Effector memory CD8-positive, alpha-beta T cell (primary cell): ENCODE measurements at regions not wholly inside any gene's neighbourhood (a gene's known extent, or its start where the extent isn't known, plus 50 kb on each side); places are given as distances from the start of the nearest gene placed in this dataset.

Source experiments
- ATAC-seq: fragments of 150-1000 bp; cut with Tn5 transposase; replicated peaks from 2 replicates; pipeline ENCODE4 v1.10.0; 2021; ENCODE audit warnings: mild to moderate bottlenecking, moderate library complexity
- DNase-seq, 3 experiments: peaks; one replicate each; pipeline ENCODE4 v3.0.0; 2021
- H3K27ac Mint-ChIP-seq, 2 donors: one replicate each; pipeline ENCODE4 v1.8.0; 2022; ENCODE audit warnings: mild to moderate bottlenecking in 2 of 2, mixed read lengths in 2 of 2, moderate library complexity in 2 of 2
- H3K27me3 Mint-ChIP-seq, 2 donors: one replicate each; pipeline ENCODE4 v1.8.0; 2022; ENCODE audit warnings: mixed read lengths in 2 of 2
- H3K36me3 Mint-ChIP-seq: one replicate; pipeline ENCODE4 v1.8.0; 2022; ENCODE audit warnings: mild to moderate bottlenecking, moderate library complexity, mixed read lengths; ENCODE audit not compliant: insufficient read depth
- H3K4me1 Mint-ChIP-seq, 2 donors: one replicate each; pipeline ENCODE4 v1.8.0; 2022; ENCODE audit warnings: low read depth in 2 of 2, mixed read lengths in 2 of 2
- H3K4me3 Mint-ChIP-seq, 2 donors: one replicate each; pipeline ENCODE4 v1.8.0; 2022; ENCODE audit warnings: mild to moderate bottlenecking in 2 of 2, mixed read lengths in 2 of 2, moderate library complexity in 2 of 2
- H3K9me3 Mint-ChIP-seq, 2 donors: one replicate each; pipeline ENCODE4 v1.8.0; 2022; ENCODE audit warnings: mixed read lengths in 2 of 2

DNA sequence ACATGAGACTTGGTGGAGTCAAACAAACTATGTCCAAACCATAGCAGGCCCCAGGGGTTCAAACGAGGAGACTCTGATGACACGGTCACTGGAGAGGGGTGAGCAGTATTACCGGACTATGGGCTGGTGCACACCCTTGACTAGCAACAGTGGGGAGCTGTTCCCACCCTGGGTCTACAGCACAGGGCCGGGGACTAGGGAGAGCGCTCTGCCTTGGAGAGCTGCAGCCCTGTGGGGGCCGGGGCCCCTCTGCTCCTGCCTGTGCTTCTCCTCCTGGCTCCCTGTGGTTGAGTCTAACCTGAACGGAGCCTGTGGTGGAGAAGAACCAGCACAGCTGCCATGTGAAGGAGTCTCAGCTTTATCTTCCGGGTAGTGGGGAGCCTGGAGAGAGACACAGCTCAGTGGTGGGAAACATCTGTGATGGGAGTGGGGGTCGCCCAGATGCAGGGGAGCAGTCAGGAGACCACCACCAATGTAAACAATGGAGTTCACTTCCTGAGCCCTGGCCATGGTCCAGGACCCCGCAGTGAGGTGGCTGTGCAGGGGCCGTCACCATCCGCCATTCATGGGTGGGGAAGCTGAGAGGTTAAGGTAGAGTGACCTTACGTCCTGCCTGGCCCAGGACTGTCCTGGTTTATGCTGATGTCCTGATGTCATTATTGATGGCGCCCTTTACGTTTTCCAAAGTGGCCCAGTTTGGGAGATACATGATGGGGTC, 195.7 kb upstream of the TWIST2 start:
- no peak overlapping the region for H3K4me3 Mint-ChIP-seq
- no peak for ATAC-seq
- no peaks in the 10 kb centered on the region for H3K9me3 Mint-ChIP-seq
- peaks cover 46 to 63% of the 10 kb centered on the region in 2 donors for H3K27me3 Mint-ChIP-seq
- H3K27ac Mint-ChIP-seq, result no peak overlapping the region
- DNase-seq, result no peak
- no peaks in the 10 kb centered on the region for H3K36me3 Mint-ChIP-seq
- no peaks in the 10 kb centered on the region for H3K4me1 Mint-ChIP-seq

DNA sequence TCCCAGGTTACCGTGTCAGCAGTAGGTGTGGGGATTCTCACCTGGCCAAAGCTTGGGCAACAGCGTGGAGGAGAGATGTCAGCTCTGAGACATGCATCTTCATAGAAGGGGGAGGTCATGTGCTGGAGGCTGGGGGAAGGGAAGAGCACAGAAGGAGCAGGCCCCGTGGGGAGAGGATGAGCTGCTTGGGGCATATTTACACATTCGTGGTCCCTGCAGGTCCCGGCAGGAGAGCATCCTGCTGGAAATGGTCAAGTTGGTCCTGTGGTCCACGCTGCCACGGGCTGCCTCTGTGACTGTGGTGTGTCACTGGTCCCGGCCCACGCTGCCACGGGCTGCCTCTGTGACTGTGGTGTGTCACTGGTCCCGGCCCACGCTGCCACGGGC, 195.1 kb upstream of the TWIST2 start:
- Mint-ChIP-seq H3K9me3 (no peaks in the 10 kb centered on the region), H3K4me3 (no peak overlapping the region), H3K36me3 (no peaks in the 10 kb centered on the region), H3K27me3 (peaks cover 46 to 68% of the 10 kb centered on the region in 2 donors), H3K4me1 (no peaks in the 10 kb centered on the region), H3K27ac (no peak overlapping the region)
- ATAC-seq (no peak), DNase-seq (no peak)

DNA sequence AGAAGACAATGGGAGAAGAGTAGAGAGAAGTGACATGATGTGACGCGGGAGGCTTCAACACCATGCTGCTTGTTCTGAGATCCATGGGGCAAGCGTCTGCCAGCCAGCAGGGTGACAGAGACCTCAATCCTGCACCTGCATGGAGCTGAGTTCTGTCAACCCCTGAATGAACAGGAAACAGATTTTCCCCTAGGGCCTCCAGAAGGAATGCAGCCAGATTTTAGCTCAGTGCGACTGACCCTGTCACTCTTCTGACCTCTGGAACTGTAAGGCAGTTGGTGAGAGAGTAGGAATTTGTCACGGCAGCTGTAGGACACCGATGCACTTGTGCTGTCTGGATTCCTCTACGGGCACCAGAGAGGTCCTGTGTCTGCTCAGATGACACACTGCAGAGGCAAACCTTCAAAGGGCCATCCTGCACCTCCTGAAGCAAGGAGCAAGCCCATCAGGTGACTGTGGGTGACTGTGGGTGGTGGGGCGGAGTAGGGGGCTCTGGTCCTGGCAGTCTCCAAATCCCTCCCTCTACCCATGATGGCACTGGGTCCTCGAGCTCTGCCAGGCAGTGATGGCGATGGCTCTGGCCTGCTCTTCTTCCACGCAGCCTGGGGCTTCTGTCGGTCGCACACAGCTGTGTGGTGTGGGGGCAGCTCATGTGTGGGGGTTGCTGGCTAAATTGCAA, 194.3 kb upstream of the TWIST2 start:
- Mint-ChIP-seq H3K4me1 (no peaks in the 10 kb centered on the region), H3K36me3 (no peaks in the 10 kb centered on the region), H3K4me3 (no peak overlapping the region), H3K27ac (no peak overlapping the region), H3K27me3 (peaks cover 46 to 76% of the 10 kb centered on the region in 2 donors), H3K9me3 (no peaks in the 10 kb centered on the region)
- DNase-seq, result no peak
- no peak for ATAC-seq

DNA sequence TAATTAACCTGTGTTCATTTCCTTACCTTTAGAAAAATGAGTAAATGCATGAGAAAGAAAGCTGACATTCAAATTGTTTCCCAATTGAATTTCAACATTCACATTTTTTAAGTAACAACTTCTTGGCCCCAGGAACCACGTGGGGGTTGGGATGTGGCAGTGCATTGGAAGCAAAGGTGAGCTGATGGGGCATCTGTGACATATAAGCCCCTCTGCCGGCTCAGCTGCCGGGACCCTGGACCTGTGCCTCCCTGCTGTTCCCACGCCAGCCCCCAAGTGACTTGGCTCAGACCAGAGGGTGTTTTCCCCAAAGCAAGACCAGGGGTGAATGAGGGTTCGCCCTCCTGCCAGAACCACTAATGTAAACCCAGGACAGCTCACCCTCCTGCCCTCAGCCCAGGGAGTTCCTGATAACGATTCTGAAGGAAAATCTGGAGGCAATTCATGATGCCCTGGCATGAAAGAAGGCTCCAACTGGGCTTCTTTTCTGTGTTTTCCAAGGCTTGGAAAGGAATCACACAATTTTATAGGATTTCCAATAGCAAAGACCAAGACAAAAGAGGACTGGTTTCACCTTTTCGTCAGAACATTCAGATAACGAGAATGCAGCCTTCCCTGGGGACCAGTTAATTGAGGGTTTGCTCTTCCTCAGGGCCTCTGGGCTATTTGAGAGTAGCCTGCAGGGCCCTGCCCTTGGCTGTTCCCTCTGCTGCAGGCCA, 193.2 kb upstream of the TWIST2 start:
- Mint-ChIP-seq H3K9me3 (no peaks in the 10 kb centered on the region), H3K4me1 (no peaks in the 10 kb centered on the region), H3K27ac (no peak overlapping the region), H3K27me3 (peaks cover 39 to 82% of the 10 kb centered on the region in 2 donors), H3K36me3 (no peaks in the 10 kb centered on the region), H3K4me3 (no peak overlapping the region)
- DNase-seq, result no peak
- no peak for ATAC-seq

DNA sequence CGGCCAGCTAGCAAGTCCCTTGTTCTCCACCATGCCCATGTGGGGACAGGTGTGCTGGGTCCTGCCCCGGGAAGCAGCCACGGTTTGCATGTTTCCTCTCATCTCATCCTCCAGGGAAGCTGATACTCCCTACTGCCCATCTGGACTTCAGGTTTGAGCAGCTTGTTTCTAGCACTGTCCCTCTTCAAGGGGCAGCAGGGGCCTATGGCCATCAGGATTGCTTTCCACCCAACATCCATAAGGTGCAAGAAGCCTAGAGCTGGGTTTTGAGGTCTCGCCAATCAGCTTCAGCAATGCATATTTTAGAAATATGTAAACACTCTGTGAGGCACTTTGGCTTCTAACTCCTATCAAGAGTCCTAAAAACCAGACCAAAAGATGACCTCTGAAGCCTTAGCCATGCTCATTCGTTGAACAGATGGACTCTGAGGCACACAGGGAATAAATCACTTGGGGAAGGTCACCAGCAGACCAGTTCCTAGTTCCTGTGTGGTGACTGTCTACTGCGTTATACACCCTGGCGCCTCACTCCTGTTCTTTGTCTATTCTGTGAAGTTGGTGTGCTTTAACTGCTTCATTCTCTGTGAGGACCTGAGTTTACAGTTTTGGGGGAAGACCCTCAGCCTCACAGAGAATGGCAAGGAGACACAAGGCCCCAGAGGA, 192.6 kb upstream of the TWIST2 start:
- Mint-ChIP-seq H3K36me3 (no peaks in the 10 kb centered on the region), H3K4me1 (no peaks in the 10 kb centered on the region), H3K4me3 (no peak overlapping the region), H3K27ac (no peak overlapping the region), H3K9me3 (no peaks in the 10 kb centered on the region), H3K27me3 (peaks cover 35 to 75% of the 10 kb centered on the region in 2 donors)
- DNase-seq (no peak), ATAC-seq (no peak)

DNA sequence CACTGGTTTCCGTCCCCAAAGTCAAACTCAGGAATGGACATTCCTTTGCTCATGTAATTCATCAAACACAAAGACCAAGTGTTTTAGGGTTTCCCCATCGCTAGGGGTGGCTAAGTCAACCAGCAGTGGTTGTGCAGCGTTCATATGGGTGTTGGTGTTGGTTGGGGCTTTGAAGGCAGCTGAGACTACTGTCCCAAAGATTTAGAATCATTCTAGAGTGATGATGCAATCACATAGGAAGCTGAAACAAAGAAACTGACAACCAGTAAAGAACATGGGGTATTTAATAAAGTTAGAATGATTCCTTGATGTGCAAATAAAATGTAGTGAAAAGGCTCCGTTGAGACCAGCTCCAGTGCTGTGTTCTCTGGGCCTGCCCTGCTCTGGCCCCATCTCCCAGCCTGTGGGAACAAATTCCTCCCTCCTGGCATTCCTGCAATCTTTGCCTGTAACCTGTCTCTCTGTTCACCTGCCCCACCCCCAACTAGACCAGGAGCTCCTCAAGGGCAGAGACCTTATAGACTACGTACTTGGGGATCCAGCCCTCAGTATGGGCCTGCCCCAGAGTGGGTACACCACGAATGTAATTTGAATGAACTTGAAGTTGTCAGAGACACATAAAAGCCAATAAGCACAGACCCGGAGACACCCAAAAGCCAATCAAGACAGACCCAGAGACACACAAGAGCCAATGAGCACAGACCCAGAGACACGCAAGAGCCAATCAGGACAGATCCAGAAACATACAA, 191.7 kb upstream of the TWIST2 start:
- Mint-ChIP-seq H3K9me3 (no peaks in the 10 kb centered on the region), H3K36me3 (no peaks in the 10 kb centered on the region), H3K4me3 (no peak overlapping the region), H3K27ac (no peak overlapping the region), H3K27me3 (peaks cover 28 to 66% of the 10 kb centered on the region in 2 donors), H3K4me1 (no peaks in the 10 kb centered on the region)
- ATAC-seq (no peak), DNase-seq (no peak)

DNA sequence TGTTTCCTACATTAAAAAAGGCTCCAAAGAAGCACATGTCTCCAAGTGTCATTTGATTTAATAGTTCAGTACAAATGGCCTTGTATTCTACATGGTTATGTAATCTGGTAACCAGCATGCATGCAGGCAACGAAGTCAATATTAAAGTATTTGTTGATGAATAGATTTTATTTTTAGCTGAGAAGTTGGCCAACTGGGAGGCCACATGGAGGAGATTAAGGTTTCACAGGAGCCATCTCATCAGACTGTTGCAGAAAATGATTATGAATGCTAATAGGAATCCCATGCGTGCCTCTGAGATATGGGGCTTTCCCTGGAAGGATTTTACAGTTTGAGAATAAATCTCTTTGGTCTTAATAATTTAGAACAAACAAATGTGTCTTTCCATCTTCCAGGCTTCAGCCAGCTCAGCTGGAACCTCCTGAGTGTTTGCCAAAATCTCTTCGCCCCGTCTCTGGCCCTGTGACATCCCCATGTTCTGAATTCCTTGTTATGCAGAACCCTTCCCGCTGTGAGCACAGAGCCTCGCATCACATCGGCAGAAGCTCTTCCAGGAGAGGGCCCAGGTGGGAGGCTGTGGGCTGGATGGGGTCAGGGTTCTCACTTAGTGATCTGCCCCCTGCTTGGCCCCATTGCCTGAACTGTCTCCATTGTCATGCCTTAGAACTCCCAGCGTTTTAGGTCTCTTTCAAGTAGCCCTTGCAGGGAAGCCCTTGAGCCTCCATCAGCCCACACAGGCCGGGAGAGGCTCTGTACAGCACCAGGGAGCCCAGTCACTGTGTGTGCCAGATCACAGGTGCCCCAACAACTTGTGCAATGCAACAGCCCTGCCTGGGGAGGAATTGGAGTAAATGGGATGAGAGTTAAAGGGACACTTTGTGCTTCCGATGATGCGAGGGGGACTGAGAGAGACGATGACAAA, 190.5 kb upstream of the TWIST2 start:
- Mint-ChIP-seq H3K4me1 (no peaks in the 10 kb centered on the region), H3K27ac (no peak overlapping the region), H3K9me3 (peaks cover 0 to 2% of the 10 kb centered on the region in 2 donors), H3K4me3 (no peak overlapping the region), H3K36me3 (no peaks in the 10 kb centered on the region), H3K27me3 (peaks cover 16 to 54% of the 10 kb centered on the region in 2 donors)
- no peak for ATAC-seq
- no peak for DNase-seq

DNA sequence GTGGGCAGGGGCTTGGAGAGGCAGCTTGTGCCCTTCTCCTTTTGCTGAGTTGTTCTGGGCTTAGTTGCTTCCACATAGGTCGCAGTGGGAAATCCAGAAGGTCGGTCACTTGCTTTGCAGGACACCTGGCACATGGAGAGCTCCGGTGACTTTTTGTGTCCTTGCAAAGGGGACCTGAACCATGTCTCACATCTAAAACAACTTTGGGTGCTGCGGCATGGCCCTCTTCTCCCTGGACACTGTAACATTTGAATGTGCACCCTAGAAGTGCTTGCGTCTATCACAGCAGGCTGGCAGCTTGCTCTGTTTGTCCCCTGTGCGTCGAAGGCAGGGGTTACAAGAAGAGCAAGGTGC, 189.9 kb upstream of the TWIST2 start:
- H3K27ac Mint-ChIP-seq, result no peak overlapping the region
- no peaks in the 10 kb centered on the region for H3K36me3 Mint-ChIP-seq
- DNase-seq (no peak), ATAC-seq (no peak)
- peaks cover 14 to 48% of the 10 kb centered on the region in 2 donors for H3K27me3 Mint-ChIP-seq
- peaks cover 0 to 2% of the 10 kb centered on the region in 2 donors for H3K9me3 Mint-ChIP-seq
- H3K4me1 Mint-ChIP-seq, result no peaks in the 10 kb centered on the region
- H3K4me3 Mint-ChIP-seq, result no peak overlapping the region

DNA sequence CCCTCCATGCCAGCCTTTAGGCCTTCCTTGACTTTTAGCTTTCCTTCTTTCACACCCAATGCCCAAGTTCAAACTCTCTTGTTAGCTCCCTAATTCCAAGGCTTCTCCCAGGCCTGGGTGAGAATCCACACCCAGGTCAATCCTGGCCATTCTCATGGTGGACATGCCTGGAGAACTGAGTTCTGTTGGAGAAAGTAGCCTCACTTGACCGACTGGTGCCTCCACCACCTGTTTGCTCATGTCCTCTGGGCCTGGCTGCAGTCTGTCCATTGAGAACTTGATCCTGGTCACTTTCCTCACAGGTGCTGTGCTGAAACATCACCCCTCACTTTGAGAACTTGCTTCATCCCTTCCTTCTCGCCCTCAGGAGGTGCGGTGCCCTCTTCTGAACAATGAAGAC, 189.1 kb upstream of the TWIST2 start:
- Mint-ChIP-seq H3K27ac (no peak overlapping the region), H3K4me1 (no peaks in the 10 kb centered on the region), H3K4me3 (no peak overlapping the region), H3K9me3 (peaks cover 0 to 2% of the 10 kb centered on the region in 2 donors), H3K27me3 (peaks cover 17 to 48% of the 10 kb centered on the region in 2 donors), H3K36me3 (no peaks in the 10 kb centered on the region)
- DNase-seq, result no peak
- no peak for ATAC-seq

DNA sequence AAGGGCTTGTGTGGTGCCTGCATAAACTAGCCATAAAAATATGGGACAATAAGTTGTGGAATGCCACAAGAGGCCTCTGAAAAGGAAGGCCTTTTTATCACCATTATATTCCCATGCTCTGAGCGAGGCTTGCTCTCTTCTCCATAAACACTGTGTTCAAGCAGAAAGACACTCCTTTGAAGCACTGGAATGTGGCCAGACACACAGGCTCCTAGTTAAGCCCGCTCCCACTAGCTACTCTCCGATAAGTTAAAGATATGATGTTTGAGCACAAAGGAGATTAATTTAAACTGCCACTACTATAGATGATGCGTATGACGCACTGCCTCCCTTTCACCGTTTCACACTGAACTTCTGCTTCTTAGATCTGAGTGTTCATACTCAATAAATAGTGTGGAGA, 188.7 kb upstream of the TWIST2 start:
- H3K27me3 Mint-ChIP-seq, result peaks cover 21 to 53% of the 10 kb centered on the region in 2 donors
- no peaks in the 10 kb centered on the region for H3K36me3 Mint-ChIP-seq
- H3K27ac Mint-ChIP-seq, result no peak overlapping the region
- no peak for ATAC-seq
- peaks cover 0 to 2% of the 10 kb centered on the region in 2 donors for H3K9me3 Mint-ChIP-seq
- no peak overlapping the region for H3K4me3 Mint-ChIP-seq
- H3K4me1 Mint-ChIP-seq, result no peaks in the 10 kb centered on the region
- no peak for DNase-seq

DNA sequence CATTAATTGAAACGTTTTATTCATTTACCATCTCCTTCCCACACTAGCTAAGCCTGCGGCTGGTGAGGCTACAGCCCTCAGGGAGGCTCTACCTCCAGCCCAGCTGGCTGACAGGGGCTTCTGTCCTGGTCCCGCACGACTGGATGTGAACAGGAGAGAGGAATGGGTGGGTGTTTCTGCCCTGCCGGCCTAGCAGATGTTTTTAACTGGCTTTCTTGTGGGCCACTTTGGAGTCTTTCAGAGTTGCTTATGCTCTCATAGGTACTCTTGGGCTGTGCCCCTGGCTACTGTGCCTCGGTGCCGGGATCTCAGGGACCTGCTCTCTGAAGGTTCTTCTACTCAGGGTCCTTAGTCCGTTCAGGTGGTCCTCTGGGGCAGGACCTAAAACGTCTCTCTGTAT, 184.3 kb upstream of the TWIST2 start:
- no peak overlapping the region for H3K27ac Mint-ChIP-seq
- H3K4me1 Mint-ChIP-seq, result no peaks in the 10 kb centered on the region
- ATAC-seq (no peak), DNase-seq (no peak)
- H3K27me3 Mint-ChIP-seq, result peaks cover 42 to 52% of the 10 kb centered on the region in 2 donors
- H3K36me3 Mint-ChIP-seq, result no peaks in the 10 kb centered on the region
- H3K9me3 Mint-ChIP-seq, result peaks cover 0 to 2% of the 10 kb centered on the region in 2 donors
- H3K4me3 Mint-ChIP-seq, result no peak overlapping the region

DNA sequence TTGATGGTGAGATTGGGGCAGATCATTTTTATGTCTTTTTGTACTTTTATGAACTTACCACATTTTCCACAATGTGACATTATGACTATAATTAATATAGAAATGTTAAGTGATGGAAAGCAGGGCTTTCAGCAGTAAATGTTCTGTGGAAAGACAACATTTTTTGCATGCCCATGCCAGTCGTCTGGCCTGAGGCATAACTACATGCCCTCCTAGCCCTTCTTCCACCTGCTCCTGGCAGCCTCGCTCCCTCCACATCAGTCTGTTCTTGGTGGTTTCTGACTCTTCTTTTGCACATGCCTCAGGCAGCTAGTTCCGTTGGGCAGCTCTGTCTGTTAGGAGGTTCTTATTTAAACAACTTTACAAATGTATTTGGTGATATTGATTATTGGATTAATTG, 182.0 kb upstream of the TWIST2 start:
- Mint-ChIP-seq H3K27me3 (peaks cover 48 to 67% of the 10 kb centered on the region in 2 donors), H3K36me3 (no peaks in the 10 kb centered on the region), H3K4me3 (no peak overlapping the region), H3K4me1 (no peaks in the 10 kb centered on the region), H3K9me3 (peaks cover 0 to 2% of the 10 kb centered on the region in 2 donors), H3K27ac (no peak overlapping the region)
- ATAC-seq (no peak), DNase-seq (no peak)
